H1 (cell line): ENCODE measurements at regions not wholly inside any gene's neighbourhood (a gene's known extent, or its start where the extent isn't known, plus 50 kb on each side); places are given as distances from the start of the nearest gene placed in this dataset.

Experiments used
- BRCA1 ChIP-seq: IDR thresholded peaks from 2 replicates; pipeline ENCODE4 v1.6.1; 2012; ENCODE audit warnings: low read depth, low read length, improper control_type of control experiment
- RXRA ChIP-seq: IDR thresholded peaks from 2 replicates; pipeline ENCODE4 v1.6.1; 2011; ENCODE audit warnings: low read depth, mild to moderate bottlenecking, low read length, moderate library complexity; ENCODE audit not compliant: insufficient read depth

DNA sequence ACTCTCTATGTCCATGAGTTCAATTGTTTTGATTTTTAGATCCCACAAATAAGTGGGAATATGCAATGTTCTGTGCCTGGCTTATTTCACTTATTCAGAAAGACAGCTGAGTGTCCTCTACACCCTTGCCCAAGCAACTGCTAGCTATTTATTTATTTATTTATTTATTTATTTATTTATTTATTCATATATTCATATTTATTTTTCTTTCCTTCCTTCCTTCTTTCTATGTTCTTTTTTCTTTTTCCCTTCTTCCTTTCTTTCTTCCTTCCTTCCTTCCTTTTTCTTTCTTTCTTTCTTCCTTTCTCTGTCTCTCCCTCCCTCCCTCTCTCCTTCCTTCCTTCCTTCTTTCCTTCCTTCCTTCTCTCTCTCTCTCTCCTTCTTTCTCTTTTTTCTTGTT is 563.4 kb downstream of the BCL11B start (continued):
- TF ChIP-seq RXRA, result no peak
- TF ChIP-seq BRCA1, result no peak
